ENCODE measurements at regions not wholly inside any gene's neighbourhood (a gene's known extent, or its start where the extent isn't known, plus 50 kb on each side); places are given as distances from the start of the nearest gene placed in this dataset.
"Not testable (repeated sequence)": the region's sequence is repeated elsewhere in the genome, so short reads cannot be mapped to it uniquely, and the experiment has no call there.

DNA sequence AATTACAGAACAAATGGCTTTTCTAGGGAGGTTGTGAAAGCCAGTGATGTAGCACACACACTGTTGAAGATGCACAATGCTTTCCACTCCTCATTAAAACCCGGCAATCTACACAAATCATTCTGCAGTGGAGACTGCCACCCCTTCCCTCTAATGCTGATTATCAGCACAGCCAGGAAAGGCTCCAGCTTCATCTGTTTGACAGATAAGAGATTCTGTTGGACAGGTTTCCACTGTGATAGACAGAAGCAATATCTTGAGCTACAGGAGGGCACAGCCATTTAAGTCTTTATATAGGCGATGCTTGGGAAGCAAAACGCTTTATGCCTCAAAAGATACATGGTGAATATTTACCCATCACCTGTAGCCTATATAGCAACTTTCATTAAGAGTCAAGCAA is 555.6 kb downstream of the GLRX3 start:
- no peaks in the 10 kb centered on the region for H3K9me3 Mint-ChIP-seq
- no peaks in the 10 kb centered on the region for H3K4me1 Mint-ChIP-seq
- no peak overlapping the region for H3K4me3 Mint-ChIP-seq
- H3K36me3 Mint-ChIP-seq: no peaks in the 10 kb centered on the region
- no peak overlapping the region for H3K27ac Mint-ChIP-seq
- peaks cover 0 to 7% (median 0%) of the 10 kb centered on the region in 3 donors for H3K27me3 Mint-ChIP-seq (ENCODE audit: low read depth in 3 of 3)
- DNase-seq: no peak

DNA sequence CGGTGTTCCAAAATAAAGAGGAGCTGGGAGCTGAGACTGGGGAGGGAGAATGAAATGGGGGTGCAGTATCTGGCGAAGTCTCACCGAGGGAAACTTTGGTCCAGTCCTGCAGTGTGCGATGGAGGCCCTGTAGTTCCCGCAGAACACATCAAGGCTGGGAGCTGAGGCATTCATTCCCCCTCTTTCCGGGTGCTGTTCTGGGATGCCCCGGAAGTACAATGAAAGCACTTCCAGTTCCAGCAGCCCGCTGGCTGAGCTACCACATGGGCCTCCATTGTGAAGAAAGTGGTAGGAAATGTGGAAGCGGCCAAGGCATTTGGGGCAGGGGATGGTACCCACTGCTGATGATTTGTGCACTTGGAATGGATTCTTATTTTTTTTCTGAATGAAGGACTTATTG is 560.7 kb downstream of the GLRX3 start:
- peaks cover 0 to 5% (median 4%) of the 10 kb centered on the region in 3 donors for H3K27me3 Mint-ChIP-seq (ENCODE audit: low read depth in 3 of 3)
- no peak overlapping the region for H3K4me3 Mint-ChIP-seq
- H3K9me3 Mint-ChIP-seq: no peaks in the 10 kb centered on the region
- H3K4me1 Mint-ChIP-seq: no peaks in the 10 kb centered on the region
- H3K27ac Mint-ChIP-seq: no peak overlapping the region
- no peak for DNase-seq
- no peaks in the 10 kb centered on the region for H3K36me3 Mint-ChIP-seq

DNA sequence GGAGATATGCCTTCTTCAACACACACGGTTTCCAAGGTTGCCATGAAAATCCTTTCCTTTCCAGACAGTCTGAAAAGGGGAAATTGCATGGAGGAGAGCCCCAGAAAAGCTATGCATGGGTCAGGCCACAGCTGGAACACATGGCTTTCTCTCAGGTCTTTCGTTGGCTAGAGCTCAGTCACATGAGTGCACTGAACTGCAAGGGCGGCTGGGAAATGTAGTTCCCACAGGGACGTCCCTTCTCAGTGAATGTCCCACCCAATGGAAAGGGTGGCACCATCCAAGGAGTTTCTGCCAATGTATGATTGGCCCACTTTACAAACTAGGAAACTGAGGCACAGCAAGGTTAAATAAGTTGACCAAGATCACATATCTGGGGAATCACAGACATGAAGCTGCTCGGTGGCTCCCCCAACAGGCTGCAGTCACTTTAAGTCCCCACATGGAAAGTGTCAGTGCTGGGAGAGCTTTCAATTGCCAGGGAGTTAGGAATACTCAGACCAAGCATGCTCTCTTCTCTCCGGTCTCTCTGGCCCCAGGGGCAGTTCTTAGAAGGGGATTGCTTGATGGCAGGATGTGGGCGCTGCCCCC is 571.3 kb downstream of the GLRX3 start:
- Mint-ChIP-seq H3K27ac (no peak overlapping the region), H3K9me3 (no peaks in the 10 kb centered on the region)

DNA sequence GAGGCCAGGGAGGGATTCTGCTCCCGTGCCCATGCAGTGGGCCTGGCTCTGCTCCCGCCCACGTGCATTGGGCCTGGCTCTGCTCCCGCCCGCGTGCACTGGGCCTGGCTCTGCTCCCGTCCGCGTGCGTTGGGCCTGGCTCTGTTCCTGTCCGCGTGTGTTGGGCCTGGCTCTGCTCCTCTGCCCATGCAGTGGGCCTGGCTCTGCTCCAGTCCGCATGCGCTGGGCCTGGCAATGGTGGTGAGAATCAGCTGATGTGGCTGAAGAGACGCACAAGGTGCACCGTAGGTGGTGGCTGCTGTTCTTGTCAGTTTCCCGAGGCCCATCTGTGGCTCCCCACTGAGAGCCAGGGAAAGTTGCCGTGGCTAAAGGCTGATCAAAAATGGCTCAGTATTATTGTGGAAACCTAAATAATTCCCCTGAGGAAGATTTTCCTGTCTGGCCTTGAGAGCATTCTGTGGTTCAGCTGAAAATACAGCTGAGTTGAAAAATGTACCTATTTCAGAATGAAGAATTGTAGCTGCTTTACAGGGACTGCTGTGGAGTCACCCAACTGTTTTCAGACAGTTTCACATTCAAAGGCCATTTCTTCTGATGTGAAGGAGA is 572.4 kb downstream of the GLRX3 start:
- Mint-ChIP-seq H3K4me3 (no peak overlapping the region), H3K36me3 (no peaks in the 10 kb centered on the region), H3K9me3 (no peaks in the 10 kb centered on the region), H3K27me3 (ENCODE audit: low read depth in 3 of 3) (peaks cover 0 to 10% (median 2%) of the 10 kb centered on the region in 3 donors), H3K4me1 (no peaks in the 10 kb centered on the region), H3K27ac (no peak overlapping the region)
- DNase-seq: no peak

More for the DNA sequence above, 571.3 kb downstream of the GLRX3 start:
- no peaks in the 10 kb centered on the region for H3K4me1 Mint-ChIP-seq
- peaks cover 0 to 5% (median 0%) of the 10 kb centered on the region in 3 donors for H3K27me3 Mint-ChIP-seq (ENCODE audit: low read depth in 3 of 3)
- H3K4me3 Mint-ChIP-seq: no peak overlapping the region
- no peak for DNase-seq
- H3K36me3 Mint-ChIP-seq: no peaks in the 10 kb centered on the region

DNA sequence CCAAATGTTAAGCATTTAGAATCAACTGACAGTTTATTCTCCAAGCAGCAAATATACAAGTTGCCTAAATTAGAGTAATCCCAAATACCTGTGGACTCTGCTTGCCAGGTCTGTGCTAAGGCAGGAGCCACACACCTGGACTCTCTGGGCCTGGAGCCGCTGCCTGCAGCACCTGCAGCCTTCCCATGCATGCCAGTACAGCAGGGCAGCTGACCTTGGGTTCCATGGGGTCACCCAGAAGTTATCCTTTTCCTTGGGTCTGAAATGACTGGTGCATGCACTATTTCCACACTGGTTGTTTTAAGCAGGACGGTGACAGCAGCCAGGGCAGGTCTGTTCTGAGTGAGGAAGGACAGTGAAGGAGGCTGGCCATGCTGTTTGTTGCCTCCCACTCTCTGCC is 573.2 kb downstream of the GLRX3 start:
- Mint-ChIP-seq H3K27ac (no peak overlapping the region), H3K36me3 (no peaks in the 10 kb centered on the region), H3K27me3 (ENCODE audit: low read depth in 3 of 3) (peaks cover 0 to 10% (median 2%) of the 10 kb centered on the region in 3 donors), H3K4me3 (no peak overlapping the region), H3K4me1 (no peaks in the 10 kb centered on the region), H3K9me3 (no peaks in the 10 kb centered on the region)
- DNase-seq: no peak

DNA sequence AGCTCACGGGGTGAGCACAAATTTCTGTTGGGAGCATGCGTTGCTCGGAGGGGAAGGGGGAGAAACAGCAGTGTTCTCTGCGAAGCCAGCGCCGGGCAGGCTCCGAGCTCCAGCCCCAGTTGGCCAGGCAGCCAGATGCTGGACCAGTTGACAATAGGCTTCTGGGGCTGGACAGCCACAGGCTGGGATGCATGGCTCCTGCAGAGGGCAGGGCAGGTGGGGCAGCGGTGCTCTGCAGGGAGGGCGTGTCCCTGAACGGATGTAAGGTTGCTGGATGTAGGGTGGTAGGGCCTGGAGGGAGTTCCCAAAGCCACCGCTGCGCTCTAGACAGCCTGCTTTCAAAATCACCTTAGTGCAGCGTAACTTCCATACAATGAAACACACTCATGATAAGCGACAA is 574.9 kb downstream of the GLRX3 start:
- Mint-ChIP-seq H3K9me3 (no peaks in the 10 kb centered on the region), H3K4me3 (no peak overlapping the region), H3K27me3 (ENCODE audit: low read depth in 3 of 3) (peaks cover 0 to 7% (median 2%) of the 10 kb centered on the region in 3 donors), H3K4me1 (no peaks in the 10 kb centered on the region), H3K36me3 (no peaks in the 10 kb centered on the region), H3K27ac (no peak overlapping the region)
- no peak for DNase-seq

DNA sequence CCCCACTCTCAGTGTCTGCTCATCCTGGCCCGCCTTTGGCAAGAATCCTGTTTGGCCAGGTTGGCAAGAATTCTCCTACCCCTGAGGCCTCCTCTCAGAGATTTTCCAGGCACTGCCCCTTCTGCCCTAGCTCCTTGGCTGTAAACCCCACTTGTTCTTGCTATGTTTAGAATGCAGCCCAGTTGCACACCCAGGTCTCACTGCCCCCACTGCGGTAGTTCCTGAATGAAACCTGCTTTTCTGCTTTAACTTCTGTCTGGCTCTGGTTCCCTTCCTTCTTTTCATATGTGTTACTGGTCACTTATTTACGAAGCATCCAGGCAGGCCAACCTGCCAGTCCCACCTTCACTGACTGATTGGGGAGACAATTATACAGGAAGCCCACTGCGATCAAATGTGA is 576.9 kb downstream of the GLRX3 start:
- Mint-ChIP-seq H3K4me1 (no peaks in the 10 kb centered on the region), H3K9me3 (no peaks in the 10 kb centered on the region), H3K27ac (no peak overlapping the region), H3K4me3 (no peak overlapping the region), H3K36me3 (no peaks in the 10 kb centered on the region), H3K27me3 (ENCODE audit: low read depth in 3 of 3) (peaks cover 0 to 5% (median 4%) of the 10 kb centered on the region in 3 donors)
- DNase-seq: no peak

DNA sequence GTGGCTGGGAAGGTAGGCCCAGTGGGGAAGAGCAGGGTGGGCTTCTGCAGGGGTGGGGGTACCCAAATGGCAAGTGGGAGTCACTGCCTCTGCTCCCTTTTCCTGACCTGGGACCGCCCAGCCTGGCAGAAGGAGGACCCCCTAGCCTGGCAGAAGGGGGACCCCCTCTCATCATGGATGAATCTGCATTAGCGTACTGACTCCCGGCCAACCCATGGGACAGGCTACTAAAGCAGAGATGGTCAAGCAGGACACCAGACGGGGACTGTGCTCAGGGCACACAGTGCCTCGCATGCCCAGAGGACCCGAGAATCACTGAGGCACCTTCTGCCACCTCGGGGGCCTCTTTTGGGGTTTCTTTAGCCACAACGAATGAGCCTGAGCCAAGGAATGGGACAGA is 577.5 kb downstream of the GLRX3 start:
- no peaks in the 10 kb centered on the region for H3K4me1 Mint-ChIP-seq
- H3K36me3 Mint-ChIP-seq: no peaks in the 10 kb centered on the region
- H3K27me3 Mint-ChIP-seq (ENCODE audit: low read depth in 3 of 3): peaks cover 0 to 5% (median 4%) of the 10 kb centered on the region in 3 donors
- no peak overlapping the region for H3K4me3 Mint-ChIP-seq
- H3K27ac Mint-ChIP-seq: no peak overlapping the region
- H3K9me3 Mint-ChIP-seq: no peaks in the 10 kb centered on the region
- DNase-seq: no peak

DNA sequence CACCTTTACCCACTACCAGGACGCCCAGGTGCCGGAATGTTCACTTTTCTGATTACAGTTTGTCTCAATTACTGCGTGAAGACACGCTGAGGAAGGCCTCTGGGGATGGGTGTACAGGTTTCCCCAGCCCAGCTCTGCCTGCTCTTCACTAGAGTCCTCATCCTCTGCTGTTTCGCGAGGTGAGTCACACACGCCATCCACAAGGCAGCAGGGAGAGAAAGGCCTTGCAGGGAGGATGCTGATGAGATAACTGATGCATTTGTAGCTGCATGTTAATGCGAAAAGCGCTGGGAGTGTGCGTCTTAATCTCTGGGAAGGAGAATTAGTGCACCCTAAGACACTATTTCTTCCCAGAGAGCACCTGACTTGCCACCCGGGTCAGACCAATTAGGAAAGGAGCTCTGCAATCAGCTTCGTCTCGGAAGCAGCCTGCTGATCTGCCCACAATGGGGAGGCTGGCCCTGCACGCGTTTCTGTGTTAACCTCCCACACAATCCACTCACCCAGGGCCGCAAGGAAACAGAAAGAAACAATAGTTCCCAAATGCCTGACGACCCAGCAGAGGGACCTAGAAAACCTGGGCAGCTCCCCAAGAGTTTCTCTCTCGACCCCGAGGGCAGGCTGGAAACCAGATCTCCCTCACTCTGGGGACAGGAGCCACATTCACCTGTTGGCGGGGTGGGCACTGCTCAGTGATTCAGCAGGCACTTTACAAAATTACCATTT is 578.7 kb downstream of the GLRX3 start:
- Mint-ChIP-seq H3K36me3 (no peaks in the 10 kb centered on the region), H3K9me3 (no peaks in the 10 kb centered on the region), H3K27me3 (ENCODE audit: low read depth in 3 of 3) (peaks cover 0 to 5% (median 4%) of the 10 kb centered on the region in 3 donors), H3K4me3 (no peak overlapping the region), H3K4me1 (no peaks in the 10 kb centered on the region), H3K27ac (no peak overlapping the region)
- no peak for DNase-seq

DNA sequence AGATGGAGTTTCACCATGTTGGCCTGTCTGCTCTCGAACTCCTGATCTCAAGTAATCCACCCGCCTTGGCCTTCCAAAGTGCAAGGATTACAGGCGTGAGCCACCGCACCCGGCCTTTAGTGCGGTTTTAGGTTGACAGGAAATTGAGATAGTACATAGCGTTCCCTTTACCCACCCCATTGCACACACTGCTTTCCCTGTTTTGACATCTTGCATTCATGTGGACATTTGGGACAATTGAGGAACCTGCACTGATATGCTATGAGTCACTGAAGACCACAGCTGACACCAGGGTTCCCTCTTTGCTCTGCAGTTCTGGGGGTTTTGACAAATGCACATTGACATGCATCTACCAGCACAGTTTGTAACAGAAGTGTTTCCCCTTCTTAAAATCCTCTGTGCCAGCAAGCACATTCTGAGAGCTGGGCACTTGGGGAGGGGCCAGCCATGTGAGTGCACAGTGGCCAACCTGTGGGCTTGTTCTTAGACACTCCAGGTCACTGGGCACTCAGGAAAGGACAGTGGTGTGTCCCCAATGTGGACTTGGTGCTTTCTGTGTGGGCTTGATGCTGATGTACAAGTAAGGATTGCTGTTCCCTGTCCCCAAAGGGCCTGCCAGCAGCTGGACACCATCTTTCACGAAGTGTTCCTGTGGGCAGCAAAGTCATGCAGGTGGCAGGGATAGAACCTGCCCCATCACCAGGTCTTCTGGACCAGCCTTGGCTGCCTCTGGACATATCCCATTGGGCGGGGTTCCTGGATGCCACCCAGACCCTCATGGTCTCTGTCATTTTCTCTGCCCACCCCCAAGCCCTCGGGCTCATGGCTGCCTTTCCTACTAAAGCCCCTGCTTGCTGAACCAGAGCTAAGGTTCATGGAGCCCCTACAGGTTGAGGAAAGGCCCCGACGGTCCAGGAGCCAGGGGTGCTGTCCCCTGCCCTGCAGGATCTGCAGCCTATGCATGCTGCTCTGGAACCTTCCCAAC is 579.8 kb downstream of the GLRX3 start:
- DNase-seq: no peak
- Mint-ChIP-seq H3K4me1 (no peaks in the 10 kb centered on the region), H3K4me3 (no peak overlapping the region)

DNA sequence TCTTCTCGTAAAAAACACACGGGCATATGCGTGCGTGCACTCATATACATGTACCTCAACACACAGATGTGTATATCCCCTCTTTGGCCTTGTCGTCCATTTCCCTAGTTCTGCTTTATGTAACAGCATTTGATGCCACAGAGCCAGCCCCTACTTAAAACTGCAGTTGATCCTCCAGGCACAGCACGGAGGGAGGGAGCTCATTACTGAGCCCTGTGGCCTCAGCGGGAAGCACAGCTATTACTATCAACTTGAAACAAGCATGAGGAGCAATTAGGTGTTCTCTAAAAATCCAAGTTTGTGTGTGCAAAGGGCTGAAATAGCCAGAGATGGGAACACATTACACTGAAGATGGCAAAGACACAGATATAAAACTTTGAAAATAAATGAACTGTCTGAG is 580.9 kb downstream of the GLRX3 start:
- H3K27me3 Mint-ChIP-seq (ENCODE audit: low read depth in 3 of 3): peaks cover 0 to 7% (median 5%) of the 10 kb centered on the region in 3 donors
- DNase-seq: no peak
- H3K4me3 Mint-ChIP-seq: no peak overlapping the region
- no peak overlapping the region for H3K27ac Mint-ChIP-seq
- H3K4me1 Mint-ChIP-seq: no peaks in the 10 kb centered on the region
- H3K36me3 Mint-ChIP-seq: no peaks in the 10 kb centered on the region
- no peaks in the 10 kb centered on the region for H3K9me3 Mint-ChIP-seq

More for the DNA sequence above, 579.8 kb downstream of the GLRX3 start:
- H3K27ac Mint-ChIP-seq: no peak overlapping the region
- H3K9me3 Mint-ChIP-seq: no peaks in the 10 kb centered on the region
- H3K27me3 Mint-ChIP-seq (ENCODE audit: low read depth in 3 of 3): peaks cover 0 to 5% (median 4%) of the 10 kb centered on the region in 3 donors
- no peaks in the 10 kb centered on the region for H3K36me3 Mint-ChIP-seq

DNA sequence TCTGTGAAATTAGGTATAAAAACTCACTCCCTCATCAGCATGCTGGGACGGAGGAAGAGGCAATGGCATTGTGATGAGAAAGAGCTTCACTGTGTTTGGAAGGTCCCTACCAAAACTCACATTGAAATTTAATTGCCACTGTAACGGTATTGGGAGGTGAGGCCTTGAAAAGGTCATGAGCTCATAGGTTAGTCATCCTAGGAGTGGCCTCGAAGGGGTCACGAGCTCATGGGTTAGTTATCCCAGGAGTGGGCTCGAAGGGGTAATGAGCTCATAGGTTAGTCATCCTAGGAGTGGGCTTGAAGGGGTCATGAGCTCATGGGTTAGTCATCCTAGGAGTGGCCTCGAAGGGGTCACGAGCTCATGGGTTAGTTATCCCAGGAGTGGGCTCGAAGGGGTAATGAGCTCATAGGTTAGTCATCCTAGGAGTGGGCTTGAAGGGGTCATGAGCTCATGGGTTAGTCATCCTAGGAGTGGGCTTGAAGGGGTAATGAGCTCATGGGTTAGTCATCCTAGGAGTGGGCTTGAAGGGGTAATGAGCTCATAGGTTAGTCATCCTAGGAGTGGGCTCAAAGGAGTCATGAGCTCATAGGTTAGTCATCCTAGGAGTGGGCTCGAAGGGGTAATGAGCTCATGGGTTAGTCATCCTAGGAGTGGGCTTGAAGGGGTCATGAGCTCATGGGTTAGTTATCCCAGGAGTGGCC is 582.7 kb downstream of the GLRX3 start:
- H3K27me3 Mint-ChIP-seq (ENCODE audit: low read depth in 3 of 3); H3K36me3 Mint-ChIP-seq; DNase-seq; H3K4me1 Mint-ChIP-seq; H3K4me3 Mint-ChIP-seq; H3K9me3 Mint-ChIP-seq; H3K27ac Mint-ChIP-seq: not testable (repeated sequence)

DNA sequence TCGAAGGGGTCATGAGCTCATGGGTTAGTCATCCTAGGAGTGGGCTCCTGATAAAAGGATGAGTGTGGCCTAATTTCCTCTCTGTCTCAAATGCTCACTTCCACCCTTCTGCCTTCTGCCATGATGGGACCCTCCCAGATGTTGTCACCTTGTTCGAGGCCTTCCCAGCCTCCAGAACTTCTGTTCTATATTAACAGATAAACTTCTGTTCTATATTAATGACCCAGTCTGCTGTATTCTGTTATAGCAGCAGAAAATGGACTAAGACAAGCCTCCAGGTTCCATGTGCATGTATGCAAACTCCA is 583.2 kb downstream of the GLRX3 start:
- Mint-ChIP-seq H3K9me3 (no peaks in the 10 kb centered on the region), H3K27me3 (ENCODE audit: low read depth in 3 of 3) (peaks cover 0 to 4% (median 2%) of the 10 kb centered on the region in 3 donors), H3K4me3 (no peak overlapping the region), H3K36me3 (no peaks in the 10 kb centered on the region), H3K4me1 (no peaks in the 10 kb centered on the region), H3K27ac (no peak overlapping the region)
- no peak for DNase-seq
